ENCODE measurements at regions not wholly inside any gene's neighbourhood (a gene's known extent, or its start where the extent isn't known, plus 50 kb on each side); places are given as distances from the start of the nearest gene placed in this dataset.

DNA sequence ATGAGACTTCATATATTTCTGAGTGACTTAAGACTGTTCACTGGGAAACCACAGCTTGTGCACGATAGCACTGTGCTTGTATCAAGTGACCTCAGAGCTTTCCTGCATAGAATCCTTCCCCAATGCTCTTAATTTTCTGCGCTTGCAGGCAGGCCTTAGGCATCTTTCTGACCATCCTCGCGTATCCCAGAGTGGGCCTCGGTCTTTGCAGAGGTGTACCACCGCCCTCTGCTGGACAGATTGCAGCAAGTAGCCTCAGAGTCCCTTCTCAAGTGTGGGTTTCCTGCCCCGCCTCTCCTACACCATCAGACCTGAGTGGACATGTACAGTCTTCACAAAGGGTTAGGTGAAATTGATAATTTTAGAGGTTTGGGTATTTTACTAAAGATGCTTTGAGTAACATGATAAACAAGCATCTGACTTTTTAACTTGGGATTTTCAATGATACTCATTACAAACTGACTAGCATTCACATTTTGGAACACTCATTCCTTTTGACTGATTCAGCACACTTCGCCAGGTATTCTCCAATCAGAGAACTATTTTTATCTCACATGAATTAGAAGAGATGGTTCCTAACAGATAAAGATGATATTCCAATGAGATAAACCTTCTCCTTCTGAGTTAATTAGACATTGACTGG, 246.5 kb upstream of the USP25 start (continued):
- TF ChIP-seq CEBPG (CRISPR knock-in tag; IDR thresholded peaks at IDR 0.05) (peak; percentile 40; the same call in 1 of the 2 replicates), PBX3 (CRISPR knock-in tag; IDR thresholded peaks at IDR 0.05; ENCODE audit: borderline replicate concordance) (no peak), GLI4 (CRISPR knock-in tag; IDR thresholded peaks at IDR 0.05; ENCODE audit: borderline replicate concordance) (no peak), PCBP2 (optimal IDR thresholded peaks at IDR 0.05; ENCODE audit: low read depth, low read length, poor library complexity, severe bottlenecking) (no peak), PHF21A (CRISPR knock-in tag; IDR thresholded peaks at IDR 0.05) (no peak), MEF2D (CRISPR knock-in tag; IDR thresholded peaks at IDR 0.05) (no peak), LRRFIP1 (CRISPR knock-in tag; conservative IDR thresholded peaks at IDR 0.05) (no peak), HHEX (CRISPR knock-in tag; IDR thresholded peaks at IDR 0.05) (no peak), NFIB (CRISPR knock-in tag; IDR thresholded peaks at IDR 0.05; ENCODE audit: borderline replicate concordance) (no peak), SOX5 (CRISPR knock-in tag; IDR thresholded peaks at IDR 0.05; ENCODE audit: borderline replicate concordance) (peak; percentile 56), ZNF547 (CRISPR knock-in tag; IDR thresholded peaks at IDR 0.05) (no peak), ARNT (IDR thresholded peaks at IDR 0.05) (no peak), PLSCR1 (CRISPR knock-in tag; IDR thresholded peaks at IDR 0.05; ENCODE audit: borderline replicate concordance) (no peak), ZNF552 (CRISPR knock-in tag; IDR thresholded peaks at IDR 0.05; ENCODE audit: borderline replicate concordance) (no peak), KAT7 (CRISPR knock-in tag; IDR thresholded peaks at IDR 0.05; ENCODE audit: borderline replicate concordance) (0 out of 2 replicates have a peak, but pooled peaks have one; percentile 60), ZNF33B (CRISPR knock-in tag; IDR thresholded peaks at IDR 0.05) (no peak), FOXJ3 (CRISPR knock-in tag; IDR thresholded peaks at IDR 0.05; ENCODE audit: borderline replicate concordance) (no peak), ZNF160 (CRISPR knock-in tag; IDR thresholded peaks at IDR 0.05) (no peak), TSC22D2 (CRISPR knock-in tag; IDR thresholded peaks at IDR 0.05; ENCODE audit: borderline replicate concordance) (no peak), ZZZ3 (CRISPR knock-in tag; IDR thresholded peaks at IDR 0.05; ENCODE audit: borderline replicate concordance) (no peak), FLYWCH1 (CRISPR knock-in tag; IDR thresholded peaks at IDR 0.05) (no peak), KLF12 (CRISPR knock-in tag; IDR thresholded peaks at IDR 0.05; ENCODE audit: borderline replicate concordance) (no peak), HNRNPK (IDR thresholded peaks at IDR 0.05; ENCODE audit: low read depth, low read length, poor library complexity, severe bottlenecking) (no peak)
- TF ChIP-seq, protein P1, sequence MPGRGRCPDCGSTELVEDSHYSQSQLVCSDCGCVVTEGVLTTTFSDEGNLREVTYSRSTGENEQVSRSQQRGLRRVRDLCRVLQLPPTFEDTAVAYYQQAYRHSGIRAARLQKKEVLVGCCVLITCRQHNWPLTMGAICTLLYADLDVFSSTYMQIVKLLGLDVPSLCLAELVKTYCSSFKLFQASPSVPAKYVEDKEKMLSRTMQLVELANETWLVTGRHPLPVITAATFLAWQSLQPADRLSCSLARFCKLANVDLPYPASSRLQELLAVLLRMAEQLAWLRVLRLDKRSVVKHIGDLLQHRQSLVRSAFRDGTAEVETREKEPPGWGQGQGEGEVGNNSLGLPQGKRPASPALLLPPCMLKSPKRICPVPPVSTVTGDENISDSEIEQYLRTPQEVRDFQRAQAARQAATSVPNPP (CRISPR knock-in tag; IDR thresholded peaks at IDR 0.05), result no peak
- TF ChIP-seq, protein P2, sequence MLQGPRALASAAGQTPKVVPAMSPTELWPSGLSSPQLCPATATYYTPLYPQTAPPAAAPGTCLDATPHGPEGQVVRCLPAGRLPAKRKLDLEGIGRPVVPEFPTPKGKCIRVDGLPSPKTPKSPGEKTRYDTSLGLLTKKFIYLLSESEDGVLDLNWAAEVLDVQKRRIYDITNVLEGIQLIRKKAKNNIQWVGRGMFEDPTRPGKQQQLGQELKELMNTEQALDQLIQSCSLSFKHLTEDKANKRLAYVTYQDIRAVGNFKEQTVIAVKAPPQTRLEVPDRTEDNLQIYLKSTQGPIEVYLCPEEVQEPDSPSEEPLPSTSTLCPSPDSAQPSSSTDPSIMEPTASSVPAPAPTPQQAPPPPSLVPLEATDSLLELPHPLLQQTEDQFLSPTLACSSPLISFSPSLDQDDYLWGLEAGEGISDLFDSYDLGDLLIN (CRISPR knock-in tag; IDR thresholded peaks at IDR 0.05; ENCODE audit: borderline replicate concordance), result no peak
